NCI-H2196 (cell line): ENCODE measurements at regions not wholly inside any gene's neighbourhood (a gene's known extent, or its start where the extent isn't known, plus 50 kb on each side); places are given as distances from the start of the nearest gene placed in this dataset.

Source experiments
- DNase-seq: peaks from one replicate; lab custom pipeline; 2025; ENCODE audit not compliant: unreplicated experiment; lab: John Stamatoyannopoulos, UW

GRCh38 chr11:133582750-133583149 is 50.4 kb upstream of the OPCML start:
- DNase-seq = no peak

- no peak for DNase-seq
Measured at GRCh38 chr11:133582326-133582725, 50.0 kb upstream of the OPCML start.
